ENCODE measurements at regions not wholly inside any gene's neighbourhood (a gene's known extent, or its start where the extent isn't known, plus 50 kb on each side); places are given as distances from the start of the nearest gene placed in this dataset.

GRCh38 chr7:66556549-66557213, 72.0 kb upstream of the KCTD7 start:
- TF ChIP-seq CTCF (IDR thresholded peaks at IDR 0.05) (no peak), POLR2A (IDR thresholded peaks at IDR 0.05) (no peak)

All from Peyer's patch (tissue), 4 donors.